ENCODE measurements at regions not wholly inside any gene's neighbourhood (a gene's known extent, or its start where the extent isn't known, plus 50 kb on each side); places are given as distances from the start of the nearest gene placed in this dataset.
"Not testable (repeated sequence)": the region's sequence is repeated elsewhere in the genome, so short reads cannot be mapped to it uniquely, and the experiment has no call there.

GRCh38 chr10:28444031-28444430 is 88.9 kb upstream of the WAC start:
- DNase-seq (ENCODE audit: low read depth in 2 of 2), result no peak

GRCh38 chr10:28445516-28445915 is 87.4 kb upstream of the WAC start:
- DNase-seq (ENCODE audit: low read depth in 2 of 2), result no peak

- no peak for DNase-seq (ENCODE audit: low read depth in 2 of 2)
Measured at GRCh38 chr10:28449382-28449781, 83.5 kb upstream of the WAC start.

GRCh38 chr10:28449926-28450325 is 83.0 kb upstream of the WAC start:
- DNase-seq (ENCODE audit: low read depth in 2 of 2), result no peak

GRCh38 chr10:28453926-28454325 is 79.0 kb upstream of the WAC start:
- DNase-seq (ENCODE audit: low read depth in 2 of 2), result no peak

GRCh38 chr10:28457110-28457509 is 75.8 kb upstream of the WAC start:
- DNase-seq (ENCODE audit: low read depth in 2 of 2), result no peak

- not testable (repeated sequence) for DNase-seq (ENCODE audit: low read depth in 2 of 2)
Measured at GRCh38 chr10:28457873-28458272, 75.0 kb upstream of the WAC start.

- no peak for DNase-seq (ENCODE audit: low read depth in 2 of 2)
Measured at GRCh38 chr10:28459453-28460144, 73.3 kb upstream of the WAC start.

GRCh38 chr10:28463141-28463540 is 69.8 kb upstream of the WAC start:
- DNase-seq (ENCODE audit: low read depth in 2 of 2), result no peak

GRCh38 chr10:28463676-28464395 is 69.1 kb upstream of the WAC start:
- DNase-seq (ENCODE audit: low read depth in 2 of 2), result no peak

- DNase-seq (ENCODE audit: low read depth in 2 of 2), result no peak
Measured at GRCh38 chr10:28467615-28468014, 65.3 kb upstream of the WAC start.

GRCh38 chr10:28468707-28469483 is 64.0 kb upstream of the WAC start:
- DNase-seq (ENCODE audit: low read depth in 2 of 2), result no peak

- no peak for DNase-seq (ENCODE audit: low read depth in 2 of 2)
Measured at GRCh38 chr10:28470873-28471651, 61.9 kb upstream of the WAC start.

- no peak for DNase-seq (ENCODE audit: low read depth in 2 of 2)
Measured at GRCh38 chr10:28471652-28472050, 61.3 kb upstream of the WAC start.

GRCh38 chr10:28478646-28479045 is 54.3 kb upstream of the WAC start:
- no peak for DNase-seq (ENCODE audit: low read depth in 2 of 2)

- DNase-seq (ENCODE audit: low read depth in 2 of 2), result no peak
Measured at GRCh38 chr10:28479425-28479865, 53.5 kb upstream of the WAC start.

- no peak for DNase-seq (ENCODE audit: low read depth in 2 of 2)
Measured at GRCh38 chr10:28479927-28480627, 52.8 kb upstream of the WAC start.

GRCh38 chr10:28480628-28480965 is 52.3 kb upstream of the WAC start:
- no peak for DNase-seq (ENCODE audit: low read depth in 2 of 2)

GRCh38 chr10:28481346-28481745 is 51.6 kb upstream of the WAC start:
- DNase-seq (ENCODE audit: low read depth in 2 of 2), result not testable (repeated sequence)

GRCh38 chr10:28481968-28482367 is 51.0 kb upstream of the WAC start:
- DNase-seq (ENCODE audit: low read depth in 2 of 2), result no peak

Data from activated CD8-positive, alpha-beta memory T cell treated with anti-CD3 and anti-CD28 coated beads for 4 hours (primary cell).